GM12891 (cell line): ENCODE measurements at regions not wholly inside any gene's neighbourhood (a gene's known extent, or its start where the extent isn't known, plus 50 kb on each side); places are given as distances from the start of the nearest gene placed in this dataset.

ENCODE experiments used
- PAX5 ChIP-seq: IDR thresholded peaks from 2 replicates; pipeline ENCODE4 v1.6.1; 2011; ENCODE audit warnings: low read length, moderate library complexity, mild to moderate bottlenecking; ENCODE audit not compliant: insufficient read depth, severe bottlenecking
- POLR2A ChIP-seq: IDR thresholded peaks from 2 replicates; pipeline ENCODE4 v1.6.1; 2011; ENCODE audit warnings: low read depth, low read length, control low read depth
- POLR2AphosphoS5 ChIP-seq: IDR thresholded peaks from 2 replicates; pipeline ENCODE4 v1.6.1; 2011; ENCODE audit warnings: low read depth, low read length, control low read depth
- POU2F2 ChIP-seq: IDR thresholded peaks from 2 replicates; pipeline ENCODE4 v1.6.1; 2011; ENCODE audit warnings: low read depth, mild to moderate bottlenecking, control low read depth, low read length, moderate library complexity
- SPI1 ChIP-seq: IDR thresholded peaks from 2 replicates; pipeline ENCODE4 v1.6.1; 2011; ENCODE audit warnings: low read depth, low read length, control low read depth
- TAF1 ChIP-seq: IDR thresholded peaks from 2 replicates; pipeline ENCODE4 v1.6.1; 2011; ENCODE audit warnings: low read depth, low read length, control low read depth

GRCh38 chr16:55120408-55120807 is 189.7 kb downstream of the IRX5 start:
- no peak for TF ChIP-seq POLR2A
- no peak for TF ChIP-seq TAF1
- TF ChIP-seq POU2F2, result no peak
- no peak for TF ChIP-seq POLR2AphosphoS5
- TF ChIP-seq SPI1, result no peak
- no peak for TF ChIP-seq PAX5
